Type B pancreatic cell (in vitro differentiated cells): ENCODE measurements at regions not wholly inside any gene's neighbourhood (a gene's known extent, or its start where the extent isn't known, plus 50 kb on each side); places are given as distances from the start of the nearest gene placed in this dataset.

ENCODE experiments used
- DNase-seq: peaks from one replicate; pipeline ENCODE4 v3.0.0; 2021; ENCODE audit warnings: mixed read lengths; ENCODE audit not compliant: unreplicated experiment; ENCODE audit errors: extremely low spot score
- H3K27ac Mint-ChIP-seq: 2 replicates; pipeline ENCODE4 v1.8.0; 2021; ENCODE audit warnings: mild to moderate bottlenecking, mixed read lengths
- H3K27me3 Mint-ChIP-seq: 2 replicates; pipeline ENCODE4 v1.8.0; 2021; ENCODE audit warnings: mixed read lengths
- H3K36me3 Mint-ChIP-seq: 2 replicates; pipeline ENCODE4 v1.8.0; 2021; ENCODE audit warnings: mixed read lengths
- H3K4me1 Mint-ChIP-seq: one replicate; pipeline ENCODE4 v1.8.0; 2021; ENCODE audit warnings: mixed read lengths; ENCODE audit not compliant: unreplicated experiment
- H3K4me3 Mint-ChIP-seq: 2 replicates; pipeline ENCODE4 v1.8.0; 2021; ENCODE audit warnings: mild to moderate bottlenecking, mixed read lengths
- H3K9me3 Mint-ChIP-seq: 2 replicates; pipeline ENCODE4 v1.8.0; 2021; ENCODE audit warnings: mixed read lengths
- TF ChIP-seq, protein P1 (sequence below): fragments of 200-600 bp; sonication (generic); conservative IDR thresholded peaks from 2 replicates; pipeline ENCODE4 v1.5.0; 2021; ENCODE audit warnings: antibody characterized with exemption, mild to moderate bottlenecking

DNA sequence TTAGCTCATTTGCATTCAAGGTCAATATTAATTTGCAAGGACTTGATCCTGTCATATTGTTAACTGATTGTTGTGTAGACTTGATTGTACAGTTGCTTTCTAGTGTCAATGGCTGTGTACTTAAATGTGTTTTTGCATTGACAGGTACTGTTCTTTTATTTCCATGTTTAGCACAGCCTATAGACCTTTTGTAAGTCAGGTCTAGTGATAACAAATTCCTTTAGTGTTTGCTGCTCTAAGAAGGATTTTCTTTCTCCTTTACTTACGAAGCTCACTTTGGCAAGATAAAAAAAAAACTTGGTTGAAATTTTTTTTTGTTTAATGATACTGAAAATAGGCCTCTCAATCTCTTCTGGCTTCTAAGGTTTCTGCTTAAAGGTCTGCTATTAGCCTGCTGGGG is 942.3 kb downstream of the QKI start:
- no peaks in the 10 kb centered on the region for H3K4me1 Mint-ChIP-seq
- H3K27ac Mint-ChIP-seq = no peak overlapping the region
- H3K36me3 Mint-ChIP-seq = no peaks in the 10 kb centered on the region
- no peak for DNase-seq
- TF ChIP-seq, protein P1, sequence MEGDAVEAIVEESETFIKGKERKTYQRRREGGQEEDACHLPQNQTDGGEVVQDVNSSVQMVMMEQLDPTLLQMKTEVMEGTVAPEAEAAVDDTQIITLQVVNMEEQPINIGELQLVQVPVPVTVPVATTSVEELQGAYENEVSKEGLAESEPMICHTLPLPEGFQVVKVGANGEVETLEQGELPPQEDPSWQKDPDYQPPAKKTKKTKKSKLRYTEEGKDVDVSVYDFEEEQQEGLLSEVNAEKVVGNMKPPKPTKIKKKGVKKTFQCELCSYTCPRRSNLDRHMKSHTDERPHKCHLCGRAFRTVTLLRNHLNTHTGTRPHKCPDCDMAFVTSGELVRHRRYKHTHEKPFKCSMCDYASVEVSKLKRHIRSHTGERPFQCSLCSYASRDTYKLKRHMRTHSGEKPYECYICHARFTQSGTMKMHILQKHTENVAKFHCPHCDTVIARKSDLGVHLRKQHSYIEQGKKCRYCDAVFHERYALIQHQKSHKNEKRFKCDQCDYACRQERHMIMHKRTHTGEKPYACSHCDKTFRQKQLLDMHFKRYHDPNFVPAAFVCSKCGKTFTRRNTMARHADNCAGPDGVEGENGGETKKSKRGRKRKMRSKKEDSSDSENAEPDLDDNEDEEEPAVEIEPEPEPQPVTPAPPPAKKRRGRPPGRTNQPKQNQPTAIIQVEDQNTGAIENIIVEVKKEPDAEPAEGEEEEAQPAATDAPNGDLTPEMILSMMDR = no peak
- no peak overlapping the region for H3K4me3 Mint-ChIP-seq
- no peaks in the 10 kb centered on the region for H3K27me3 Mint-ChIP-seq
- H3K9me3 Mint-ChIP-seq = peaks cover 7% of the 10 kb centered on the region

DNA sequence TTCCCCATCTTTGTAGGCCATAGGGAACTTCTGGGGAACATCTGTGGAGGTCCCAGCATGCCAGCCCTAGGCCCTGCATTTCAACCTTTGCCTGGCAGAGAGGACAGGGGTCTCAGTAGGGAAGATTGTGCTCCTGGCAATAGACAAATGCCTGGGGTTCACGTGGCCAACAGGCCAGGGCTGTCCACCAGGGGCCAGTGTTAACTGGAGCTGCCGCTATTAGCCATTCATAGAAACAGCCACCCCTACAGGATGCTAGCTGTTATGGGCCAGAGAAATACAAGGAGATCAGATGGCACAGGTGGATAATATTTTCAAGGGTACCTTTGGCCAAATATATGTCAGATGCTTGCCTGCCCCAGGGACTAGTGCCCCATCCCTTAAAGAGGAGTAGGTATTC is 932.9 kb downstream of the QKI start:
- H3K4me1 Mint-ChIP-seq = no peaks in the 10 kb centered on the region
- no peak overlapping the region for H3K4me3 Mint-ChIP-seq
- H3K27ac Mint-ChIP-seq = no peak overlapping the region
- DNase-seq = no peak
- TF ChIP-seq, protein P1 = no peak
- H3K27me3 Mint-ChIP-seq = peaks cover 6% of the 10 kb centered on the region
- H3K9me3 Mint-ChIP-seq = no peaks in the 10 kb centered on the region
- no peaks in the 10 kb centered on the region for H3K36me3 Mint-ChIP-seq

DNA sequence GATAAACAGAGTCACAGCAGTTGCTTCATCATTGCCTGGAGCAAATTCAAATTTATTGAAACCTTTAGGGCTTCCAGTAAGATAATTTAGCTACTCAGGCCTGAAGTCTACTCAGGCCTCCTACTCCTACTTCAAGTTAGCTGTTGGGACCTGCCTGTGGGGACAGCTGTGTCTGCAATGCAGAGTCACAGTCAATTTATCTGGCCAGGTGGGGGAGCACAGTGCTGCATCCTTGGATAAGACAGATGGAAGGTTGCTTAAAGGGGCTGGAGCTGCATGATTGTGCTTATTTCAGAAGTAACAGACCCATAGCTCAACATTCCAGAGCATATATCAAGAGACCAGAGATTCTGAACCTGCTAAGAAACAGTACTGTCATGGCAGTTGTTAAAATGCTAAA is 932.1 kb downstream of the QKI start:
- Mint-ChIP-seq H3K27ac (no peak overlapping the region), H3K9me3 (no peaks in the 10 kb centered on the region), H3K4me3 (no peak overlapping the region), H3K36me3 (no peaks in the 10 kb centered on the region), H3K27me3 (peaks cover 6% of the 10 kb centered on the region), H3K4me1 (no peaks in the 10 kb centered on the region)
- TF ChIP-seq, protein P1 = no peak
- DNase-seq = no peak

DNA sequence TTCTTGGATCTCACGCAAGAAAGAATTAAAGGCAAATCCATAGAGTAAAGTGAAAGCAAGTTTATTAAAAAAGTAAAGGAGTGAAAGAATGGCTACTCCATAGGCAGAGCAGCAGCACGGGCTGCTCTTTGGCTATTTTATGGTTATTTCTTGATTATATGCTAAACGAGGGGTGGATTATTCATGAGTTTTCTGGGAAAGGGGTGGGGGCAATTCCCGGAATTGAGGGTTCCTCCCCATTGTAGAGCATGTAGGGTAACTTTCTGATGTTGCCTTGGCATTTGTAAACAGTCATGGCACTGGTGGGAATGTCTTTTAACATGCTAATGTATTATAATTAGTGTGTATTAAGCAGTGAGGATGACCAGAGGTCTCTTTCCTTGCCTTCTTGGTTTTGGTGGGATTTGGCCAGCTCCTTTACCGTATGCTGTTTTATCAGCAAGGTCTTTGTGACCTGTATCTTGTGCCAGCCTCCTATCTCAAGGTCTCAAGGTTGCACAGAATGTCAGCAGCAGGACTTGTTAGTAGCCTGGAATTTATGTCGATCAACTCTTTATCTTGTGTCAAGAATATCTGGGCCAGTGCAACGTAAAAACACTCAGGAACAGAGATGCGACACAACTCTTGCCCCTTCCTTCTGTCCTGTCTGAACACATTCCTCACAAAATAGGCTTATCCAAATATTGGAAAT is 931.4 kb downstream of the QKI start:
- no peak overlapping the region for H3K27ac Mint-ChIP-seq
- TF ChIP-seq, protein P1 = no peak
- H3K4me3 Mint-ChIP-seq = no peak overlapping the region
- DNase-seq = no peak
- no peaks in the 10 kb centered on the region for H3K36me3 Mint-ChIP-seq
- H3K27me3 Mint-ChIP-seq = peaks cover 6% of the 10 kb centered on the region
- H3K4me1 Mint-ChIP-seq = no peaks in the 10 kb centered on the region
- no peaks in the 10 kb centered on the region for H3K9me3 Mint-ChIP-seq

DNA sequence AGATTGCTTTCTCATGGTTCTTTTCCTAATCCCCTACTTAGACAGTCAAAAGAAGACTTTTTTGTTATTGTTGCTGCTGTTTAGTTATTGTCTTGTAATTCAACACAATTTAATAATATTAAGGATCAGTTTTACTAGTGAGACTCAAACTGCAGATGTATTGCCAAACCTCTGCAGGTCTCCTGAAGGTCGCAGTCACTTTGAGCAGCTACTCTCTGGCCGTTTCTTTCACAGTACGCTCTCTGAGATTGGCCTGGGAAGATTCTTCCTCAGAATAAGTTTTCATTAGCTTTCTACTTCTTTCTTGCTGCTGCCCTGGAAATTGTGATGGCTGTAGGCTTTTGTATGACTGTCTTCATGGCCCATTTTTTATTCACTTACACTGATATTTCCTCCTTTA is 930.8 kb downstream of the QKI start:
- Mint-ChIP-seq H3K4me3 (no peak overlapping the region), H3K27me3 (peaks cover 6% of the 10 kb centered on the region), H3K9me3 (no peaks in the 10 kb centered on the region), H3K36me3 (no peaks in the 10 kb centered on the region), H3K27ac (no peak overlapping the region), H3K4me1 (no peaks in the 10 kb centered on the region)
- no peak for DNase-seq
- TF ChIP-seq, protein P1 = no peak
